ENCODE measurements at regions not wholly inside any gene's neighbourhood (a gene's known extent, or its start where the extent isn't known, plus 50 kb on each side); places are given as distances from the start of the nearest gene placed in this dataset.

DNA sequence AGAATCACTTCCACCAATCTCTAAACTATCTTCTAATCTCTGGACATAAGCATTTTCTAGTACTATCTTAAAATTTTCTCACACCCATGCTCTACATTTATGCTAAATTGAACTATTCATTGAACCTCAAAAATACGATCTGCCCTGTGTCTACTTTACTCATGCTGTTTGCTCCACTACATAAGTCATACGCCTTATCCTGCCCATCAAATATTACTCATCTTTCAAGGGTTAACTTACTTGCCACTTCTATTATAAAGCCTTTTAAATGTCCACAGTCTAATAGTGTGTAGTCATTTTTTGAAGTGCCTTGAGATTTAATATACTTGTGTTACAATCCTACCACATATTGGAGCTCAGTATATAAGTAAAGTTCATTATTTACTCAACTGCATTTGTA, 727.7 kb upstream of the SLIT2 start:
- TF ChIP-seq TCF12 (IDR thresholded peaks at IDR 0.05) (no peak), TCF12 (CRISPR knock-in tag; IDR thresholded peaks at IDR 0.05) (no peak), CREB1 (IDR thresholded peaks at IDR 0.05) (no peak), CREB1 (CRISPR knock-in tag; IDR thresholded peaks at IDR 0.05) (no peak), POLR2A (IDR thresholded peaks at IDR 0.05; ENCODE audit: insufficient read depth in 1 of 2, low read depth in 2 of 2, low read length in 2 of 2) (no peak), NFATC3 (CRISPR knock-in tag; IDR thresholded peaks at IDR 0.05) (no peak), SNAPC2 (CRISPR knock-in tag; IDR thresholded peaks at IDR 0.05) (no peak), SP2 (CRISPR knock-in tag; IDR thresholded peaks at IDR 0.05) (no peak), ELF4 (CRISPR knock-in tag; IDR thresholded peaks at IDR 0.05; ENCODE audit: borderline replicate concordance) (no peak)
- TF ChIP-seq, protein P1, sequence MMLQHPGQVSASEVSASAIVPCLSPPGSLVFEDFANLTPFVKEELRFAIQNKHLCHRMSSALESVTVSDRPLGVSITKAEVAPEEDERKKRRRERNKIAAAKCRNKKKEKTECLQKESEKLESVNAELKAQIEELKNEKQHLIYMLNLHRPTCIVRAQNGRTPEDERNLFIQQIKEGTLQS (CRISPR knock-in tag; IDR thresholded peaks at IDR 0.05), result no peak

Data from HepG2 (cell line).